ENCODE measurements at regions not wholly inside any gene's neighbourhood (a gene's known extent, or its start where the extent isn't known, plus 50 kb on each side); places are given as distances from the start of the nearest gene placed in this dataset.

GRCh38 chr7:26459540-26460193, 168.0 kb downstream of the SNX10 start:
- no peak for DNase-seq

- no peak for DNase-seq
Measured at GRCh38 chr7:26460351-26461085, 168.9 kb downstream of the SNX10 start.

- no peak for DNase-seq
Measured at GRCh38 chr7:26461518-26461917, 169.9 kb downstream of the SNX10 start.

GRCh38 chr7:26466007-26466406, 174.3 kb downstream of the SNX10 start:
- no peak for DNase-seq

- no peak for DNase-seq
Measured at GRCh38 chr7:26467104-26467503, 175.4 kb downstream of the SNX10 start.

GRCh38 chr7:26467541-26467940, 175.9 kb downstream of the SNX10 start:
- DNase-seq, result no peak

- no peak for DNase-seq
Measured at GRCh38 chr7:26468625-26469024, 177.0 kb downstream of the SNX10 start.

- DNase-seq, result no peak
Measured at GRCh38 chr7:26469188-26469587, 177.5 kb downstream of the SNX10 start.

GRCh38 chr7:26470691-26471090, 179.0 kb downstream of the SNX10 start:
- no peak for DNase-seq

- no peak for DNase-seq
Measured at GRCh38 chr7:26471306-26472075, 179.8 kb downstream of the SNX10 start.

GRCh38 chr7:26472971-26473370, 181.3 kb downstream of the SNX10 start:
- no peak for DNase-seq

GRCh38 chr7:26476271-26476670, 184.6 kb downstream of the SNX10 start:
- no peak for DNase-seq

GRCh38 chr7:26477381-26477990, 185.8 kb downstream of the SNX10 start:
- DNase-seq, result no peak

- no peak for DNase-seq
Measured at GRCh38 chr7:26478550-26478949, 186.9 kb downstream of the SNX10 start.

GRCh38 chr7:26479581-26479980, 187.9 kb downstream of the SNX10 start:
- DNase-seq, result no peak

GRCh38 chr7:26480156-26480555, 188.5 kb downstream of the SNX10 start:
- DNase-seq, result no peak

GRCh38 chr7:26482927-26483326, 191.3 kb downstream of the SNX10 start:
- DNase-seq, result no peak

- DNase-seq, result no peak
Measured at GRCh38 chr7:26483843-26484242, 192.2 kb downstream of the SNX10 start.

- no peak for DNase-seq
Measured at GRCh38 chr7:26485367-26485934, 193.8 kb downstream of the SNX10 start.

- no peak for DNase-seq
Measured at GRCh38 chr7:26486153-26486552, 194.5 kb downstream of the SNX10 start.

- DNase-seq, result no peak
Measured at GRCh38 chr7:26487780-26488515, 196.3 kb downstream of the SNX10 start.

GRCh38 chr7:26489391-26489790, 197.7 kb downstream of the SNX10 start:
- no peak for DNase-seq

Data from CD4-positive, alpha-beta T cell treated with Interleukin-17A for 1 hour (primary cell).